SH-SY5Y (cell line): ENCODE measurements at regions not wholly inside any gene's neighbourhood (a gene's known extent, or its start where the extent isn't known, plus 50 kb on each side); places are given as distances from the start of the nearest gene placed in this dataset.

Experiments used
- GATA2 ChIP-seq: IDR thresholded peaks from 2 replicates; pipeline ENCODE4 v1.6.1; 2011; ENCODE audit warnings: mild to moderate bottlenecking, low read depth, low read length
- GATA3 ChIP-seq: IDR thresholded peaks from 2 replicates; pipeline ENCODE4 v1.6.1; 2011; ENCODE audit warnings: low read depth, mild to moderate bottlenecking, low read length, moderate library complexity

GRCh38 chr11:90448256-90448655, 225.4 kb upstream of the CHORDC1 start:
- TF ChIP-seq GATA3 (no peak), GATA2 (no peak)

GRCh38 chr11:90447618-90448017, 224.8 kb upstream of the CHORDC1 start:
- TF ChIP-seq GATA2 (no peak), GATA3 (no peak)

- TF ChIP-seq GATA3, result no peak
- TF ChIP-seq GATA2, result no peak
Measured at GRCh38 chr11:90446207-90446606, 223.4 kb upstream of the CHORDC1 start.

- TF ChIP-seq GATA3, result no peak
- TF ChIP-seq GATA2, result no peak
Measured at GRCh38 chr11:90438069-90438468, 215.2 kb upstream of the CHORDC1 start.

GRCh38 chr11:90434858-90435257, 212.0 kb upstream of the CHORDC1 start:
- TF ChIP-seq GATA3 (no peak), GATA2 (no peak)

GRCh38 chr11:90428836-90429235, 206.0 kb upstream of the CHORDC1 start:
- TF ChIP-seq GATA3 (no peak), GATA2 (no peak)

GRCh38 chr11:90426442-90426841, 203.6 kb upstream of the CHORDC1 start:
- TF ChIP-seq GATA2 (no peak), GATA3 (no peak)

GRCh38 chr11:90423378-90423777, 200.5 kb upstream of the CHORDC1 start:
- TF ChIP-seq GATA3, result no peak
- TF ChIP-seq GATA2, result no peak

GRCh38 chr11:90414221-90414620, 191.4 kb upstream of the CHORDC1 start:
- TF ChIP-seq GATA3, result no peak
- TF ChIP-seq GATA2, result no peak

- no peak for TF ChIP-seq GATA2
- no peak for TF ChIP-seq GATA3
Measured at GRCh38 chr11:90407350-90407749, 184.5 kb upstream of the CHORDC1 start.

GRCh38 chr11:90392692-90393091, 169.8 kb upstream of the CHORDC1 start:
- TF ChIP-seq GATA3 (no peak), GATA2 (no peak)

GRCh38 chr11:90391756-90392155, 168.9 kb upstream of the CHORDC1 start:
- TF ChIP-seq GATA2, result no peak
- TF ChIP-seq GATA3, result no peak

- TF ChIP-seq GATA3, result no peak
Measured at GRCh38 chr11:90380206-90380605, 157.4 kb upstream of the CHORDC1 start.

GRCh38 chr11:90373971-90374370, 151.1 kb upstream of the CHORDC1 start:
- no peak for TF ChIP-seq GATA2
- no peak for TF ChIP-seq GATA3

- no peak for TF ChIP-seq GATA2
- TF ChIP-seq GATA3, result no peak
Measured at GRCh38 chr11:90364527-90364926, 141.7 kb upstream of the CHORDC1 start.

GRCh38 chr11:90363739-90364138, 140.9 kb upstream of the CHORDC1 start:
- TF ChIP-seq GATA2 (no peak), GATA3 (no peak)
